A549 (cell line): ENCODE measurements at regions not wholly inside any gene's neighbourhood (a gene's known extent, or its start where the extent isn't known, plus 50 kb on each side); places are given as distances from the start of the nearest gene placed in this dataset.

Experiments
- ATAC-seq, 2 experiments: fragments of 200-7000 bp in 1 of 2; fragments of >200 bp in 1 of 2; cut with Nextera tagmentation in 1 of 2; cut with Tn5 transposase in 1 of 2; 3 replicates each; pipeline versions ENCODE4 v1.8.0 to v1.9.1; 2018 to 2020; ENCODE audit warnings: mild to moderate bottlenecking in 1 of 2, moderate library complexity in 1 of 2
- CTCF ChIA-PET: fragments of 300-600 bp; sonication (Branson Sonifier 250); formaldehyde crosslinking; extraction: SDS; loops from one replicate; lab custom pipeline; 2021; ENCODE audit warnings: antibody characterized with exemption, inconsistent platforms; lab: Yijun Ruan, JAX
- POLR2A ChIA-PET: fragments of 350-600 bp; formaldehyde crosslinking; extraction: SDS; loops from one replicate; lab custom pipeline; 2021; ENCODE audit warnings: antibody characterized with exemption, inconsistent platforms; lab: Yijun Ruan, JAX
- DNase-seq, 2 experiments: peaks; one replicate each; pipeline versions ENCODE4 v3.0.0 to v3.0.0-alpha.2; 2011 to 2016; ENCODE audit warnings: low read depth in 1 of 2, low spot score in 1 of 2
- FAIRE-seq: peaks from 2 replicates; lab custom pipeline; 2011; peaks lifted over from hg19 to GRCh38; lab: Jason Lieb, UNC
- H3K27ac ChIP-seq, 2 experiments: fragments of >200 bp; sonication (Bioruptor Twin); formaldehyde crosslinking; 3 replicates each; pipeline ENCODE4 v1.5.1; 2016 to 2017
- H3K4me1 ChIP-seq: fragments of >200 bp; sonication (Bioruptor Twin); formaldehyde crosslinking; 3 replicates; pipeline ENCODE4 v1.6.1; 2016
- H3K4me2 ChIP-seq: fragments of >200 bp; sonication (Bioruptor Twin); formaldehyde crosslinking; 3 replicates; pipeline ENCODE4 v1.6.1; 2016
- H3K4me3 ChIP-seq: fragments of >200 bp; sonication (Bioruptor Twin); formaldehyde crosslinking; 3 replicates; pipeline ENCODE4 v1.5.1; 2016
- H3K9me3 ChIP-seq: fragments of >200 bp; sonication (Bioruptor Twin); formaldehyde crosslinking; 3 replicates; pipeline ENCODE4 v1.6.1; 2016
- CBX2 ChIP-seq: fragments of 200-600 bp; sonication (generic); IDR thresholded peaks from 2 replicates; pipeline ENCODE4 v1.6.1; 2016; ENCODE audit warnings: low read depth, mild to moderate bottlenecking, borderline replicate concordance
- CEBPB ChIP-seq, 2 experiments: fragments of >200 bp in 1 of 2; sonication (Bioruptor Twin) in 1 of 2; formaldehyde crosslinking in 1 of 2; IDR thresholded peaks; 2 replicates each; pipeline ENCODE4 v1.6.1; 2012 to 2016
- CHD4 ChIP-seq: fragments of 200-600 bp; sonication (generic); IDR thresholded peaks from 2 replicates; pipeline ENCODE4 v1.6.1; 2016; ENCODE audit warnings: antibody characterized with exemption, mild to moderate bottlenecking, borderline replicate concordance
- EP300 ChIP-seq, 2 experiments: fragments of >200 bp; sonication (Bioruptor Twin); formaldehyde crosslinking; IDR thresholded peaks; 2 replicates in 1 of 2; 3 replicates in 1 of 2; pipeline ENCODE4 v1.6.1; 2016 to 2017
- ESRRA ChIP-seq: fragments of 150-350 bp; IDR thresholded peaks from 2 replicates; pipeline ENCODE4 v1.6.1; 2014; ENCODE audit warnings: mild to moderate bottlenecking, low read length, borderline replicate concordance
- FOXS1 ChIP-seq: fragments of 250-450 bp; sonication (Bioruptor Pico); IDR thresholded peaks from 2 replicates; pipeline ENCODE4 v1.5.0; 2020; ENCODE audit warnings: mild to moderate bottlenecking, moderate library complexity
- GATA3 ChIP-seq: IDR thresholded peaks from 2 replicates; pipeline ENCODE4 v1.6.1; 2012; ENCODE audit warnings: borderline replicate concordance
- HDAC2 ChIP-seq: fragments of 200-600 bp; sonication (generic); IDR thresholded peaks from 2 replicates; pipeline ENCODE4 v1.6.1; 2016
- HEYL ChIP-seq: fragments of 250-450 bp; sonication (Bioruptor Pico); IDR thresholded peaks from 2 replicates; pipeline ENCODE4 v1.8.0; 2021; ENCODE audit warnings: mild to moderate bottlenecking, moderate library complexity
- MAZ ChIP-seq: fragments of 150-350 bp; IDR thresholded peaks from 2 replicates; pipeline ENCODE4 v1.6.1; 2014; ENCODE audit warnings: antibody characterized with exemption, low read depth, low read length, borderline replicate concordance
- MYC ChIP-seq: IDR thresholded peaks from 2 replicates; pipeline ENCODE4 v1.6.1; 2012; ENCODE audit warnings: mild to moderate bottlenecking, inconsistent platforms, low read length, improper control_type of control experiment, borderline replicate concordance
- PBX3 ChIP-seq: IDR thresholded peaks from 2 replicates; pipeline ENCODE4 v1.6.1; 2012
- PHF8 ChIP-seq: fragments of 200-600 bp; sonication (generic); IDR thresholded peaks from 2 replicates; pipeline ENCODE4 v1.6.1; 2016; ENCODE audit warnings: low read depth, mild to moderate bottlenecking, antibody characterized with exemption, moderate library complexity, borderline replicate concordance
- POLR2AphosphoS2 ChIP-seq: conservative IDR thresholded peaks from 2 replicates; pipeline ENCODE4 v1.6.1; 2012; ENCODE audit warnings: low read length, improper control_type of control experiment, inconsistent platforms
- REST ChIP-seq: fragments of 200-600 bp; sonication (generic); IDR thresholded peaks from 2 replicates; pipeline ENCODE4 v1.6.1; 2016; ENCODE audit warnings: antibody characterized with exemption, mild to moderate bottlenecking, moderate library complexity
- RFX5 ChIP-seq: fragments of 450-650 bp; IDR thresholded peaks from 2 replicates; pipeline ENCODE4 v1.7.1; 2014; ENCODE audit warnings: antibody characterized with exemption, mild to moderate bottlenecking, moderate library complexity
- TFCP2L1 ChIP-seq: fragments of 250-450 bp; sonication (Bioruptor Pico); IDR thresholded peaks from 2 replicates; pipeline ENCODE4 v1.5.0; 2021; ENCODE audit warnings: mild to moderate bottlenecking
- WGBS: methylation state at CpG from one replicate; pipeline ENCODE4 v1.1.6; 2017; ENCODE audit errors: missing lambda C conversion rate; 5-methylcytosine and 5-hydroxymethylcytosine counted together
- TF ChIP-seq, protein P1 (sequence below): fragments of >200 bp; sonication (Bioruptor Twin); formaldehyde crosslinking; IDR thresholded peaks from 3 replicates; pipeline ENCODE4 v1.6.1; 2016
- TF ChIP-seq, protein P2 (sequence below): IDR thresholded peaks from 2 replicates; pipeline ENCODE4 v1.6.1; 2012
- TF ChIP-seq, protein P3 (sequence below): fragments of 250-450 bp; sonication (Bioruptor Pico); IDR thresholded peaks from 2 replicates; pipeline ENCODE4 v1.5.0; 2021; ENCODE audit warnings: mild to moderate bottlenecking, moderate library complexity, borderline replicate concordance
- TF ChIP-seq, protein P4 (sequence below): IDR thresholded peaks from 2 replicates; pipeline ENCODE4 v1.6.1; 2012; ENCODE audit warnings: low read depth, borderline replicate concordance

DNA sequence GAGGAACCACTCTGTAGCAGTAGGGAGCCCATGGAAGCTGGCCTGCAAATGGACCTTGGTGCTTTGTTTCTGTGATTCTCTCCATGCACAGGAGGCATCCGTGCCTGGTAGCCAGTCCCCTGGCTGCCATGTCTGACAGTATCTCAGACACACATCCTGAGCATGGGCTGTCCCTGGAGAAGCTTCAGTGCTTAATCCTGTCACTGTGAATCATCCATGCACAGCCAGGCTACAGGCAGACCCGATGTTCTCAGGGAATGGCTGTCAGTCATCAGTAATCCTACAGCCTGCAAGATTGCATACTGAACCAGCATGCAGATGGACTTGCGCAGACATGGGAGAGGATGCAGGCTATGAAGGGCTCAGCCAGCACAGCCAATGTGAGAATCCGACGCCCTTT lies 606.3 kb upstream of the PLXNA2 start (continued):
- TF ChIP-seq, protein P1, sequence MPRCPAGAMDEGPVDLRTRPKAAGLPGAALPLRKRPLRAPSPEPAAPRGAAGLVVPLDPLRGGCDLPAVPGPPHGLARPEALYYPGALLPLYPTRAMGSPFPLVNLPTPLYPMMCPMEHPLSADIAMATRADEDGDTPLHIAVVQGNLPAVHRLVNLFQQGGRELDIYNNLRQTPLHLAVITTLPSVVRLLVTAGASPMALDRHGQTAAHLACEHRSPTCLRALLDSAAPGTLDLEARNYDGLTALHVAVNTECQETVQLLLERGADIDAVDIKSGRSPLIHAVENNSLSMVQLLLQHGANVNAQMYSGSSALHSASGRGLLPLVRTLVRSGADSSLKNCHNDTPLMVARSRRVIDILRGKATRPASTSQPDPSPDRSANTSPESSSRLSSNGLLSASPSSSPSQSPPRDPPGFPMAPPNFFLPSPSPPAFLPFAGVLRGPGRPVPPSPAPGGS: no peak
- no peak for TF ChIP-seq FOXS1 (CRISPR knock-in tag)
- no peak for TF ChIP-seq PHF8
- TF ChIP-seq, protein P2, sequence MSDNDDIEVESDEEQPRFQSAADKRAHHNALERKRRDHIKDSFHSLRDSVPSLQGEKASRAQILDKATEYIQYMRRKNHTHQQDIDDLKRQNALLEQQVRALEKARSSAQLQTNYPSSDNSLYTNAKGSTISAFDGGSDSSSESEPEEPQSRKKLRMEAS: no peak

- H3K4me3 ChIP-seq: no peak overlapping the region
- no peak for ATAC-seq
- TF ChIP-seq POLR2AphosphoS2 (no peak), MYC (no peak), HDAC2 (no peak)
- H3K9me3 ChIP-seq: 0 out of 3 replicates have a peak, but pooled peaks cover 3% of the 10 kb centered on the region
- CTCF ChIA-PET: no interaction called here
- no peak for FAIRE-seq
- 10% methylated on average over 2 of the region's 2 CpGs for WGBS
- H3K4me1 ChIP-seq: no peaks in the 10 kb centered on the region
- H3K4me2 ChIP-seq: no peak overlapping the region
- no peak overlapping the region for H3K27ac ChIP-seq
- POLR2A ChIA-PET: no interaction called here
- no peak for DNase-seq
These were observed 607.2 kb upstream of the PLXNA2 start for GRCh38 chr1:208851366-208851765.

DNA sequence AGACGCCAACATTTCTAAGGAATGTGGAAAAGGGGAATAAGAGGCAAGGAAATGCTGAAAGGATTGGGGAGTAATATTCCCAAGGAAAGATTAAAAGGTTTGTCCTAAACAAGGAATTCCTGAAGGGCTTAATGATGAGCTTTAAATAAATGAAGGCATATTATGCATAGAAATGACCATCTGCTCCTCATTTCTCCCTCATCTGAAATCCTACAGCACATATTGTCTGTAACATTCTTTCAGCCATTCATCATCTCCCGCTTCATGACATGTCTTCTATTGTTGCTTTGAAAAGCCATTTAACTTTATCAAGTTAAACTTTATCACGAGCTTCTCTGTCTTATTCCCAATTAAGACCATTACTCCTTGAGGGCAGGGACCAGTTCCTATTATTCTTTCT lies 608.7 kb upstream of the PLXNA2 start:
- no peaks in the 10 kb centered on the region for H3K4me1 ChIP-seq
- no peak for DNase-seq
- POLR2A ChIA-PET: no interaction called here
- FAIRE-seq: no peak
- no peak for TF ChIP-seq HEYL
- TF ChIP-seq TFCP2L1 (CRISPR knock-in tag): no peak
- TF ChIP-seq, protein P3, sequence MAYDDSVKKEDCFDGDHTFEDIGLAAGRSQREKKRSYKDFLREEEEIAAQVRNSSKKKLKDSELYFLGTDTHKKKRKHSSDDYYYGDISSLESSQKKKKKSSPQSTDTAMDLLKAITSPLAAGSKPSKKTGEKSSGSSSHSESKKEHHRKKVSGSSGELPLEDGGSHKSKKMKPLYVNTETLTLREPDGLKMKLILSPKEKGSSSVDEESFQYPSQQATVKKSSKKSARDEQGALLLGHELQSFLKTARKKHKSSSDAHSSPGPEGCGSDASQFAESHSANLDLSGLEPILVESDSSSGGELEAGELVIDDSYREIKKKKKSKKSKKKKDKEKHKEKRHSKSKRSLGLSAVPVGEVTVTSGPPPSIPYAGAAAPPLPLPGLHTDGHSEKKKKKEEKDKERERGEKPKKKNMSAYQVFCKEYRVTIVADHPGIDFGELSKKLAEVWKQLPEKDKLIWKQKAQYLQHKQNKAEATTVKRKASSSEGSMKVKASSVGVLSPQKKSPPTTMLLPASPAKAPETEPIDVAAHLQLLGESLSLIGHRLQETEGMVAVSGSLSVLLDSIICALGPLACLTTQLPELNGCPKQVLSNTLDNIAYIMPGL (CRISPR knock-in tag): no peak
- no peak for TF ChIP-seq CBX2
- no peak for TF ChIP-seq POLR2AphosphoS2
- TF ChIP-seq EP300 (IDR thresholded peaks at IDR 0.05): no peak
- TF ChIP-seq RFX5: no peak
- no peak for TF ChIP-seq CHD4
- TF ChIP-seq GATA3: no peak
- TF ChIP-seq REST: no peak
- TF ChIP-seq CEBPB (IDR thresholded peaks at IDR 0.05): no peak
- no peak for TF ChIP-seq PBX3
- TF ChIP-seq ESRRA: no peak
- TF ChIP-seq, protein P2: no peak
- TF ChIP-seq, protein P4, sequence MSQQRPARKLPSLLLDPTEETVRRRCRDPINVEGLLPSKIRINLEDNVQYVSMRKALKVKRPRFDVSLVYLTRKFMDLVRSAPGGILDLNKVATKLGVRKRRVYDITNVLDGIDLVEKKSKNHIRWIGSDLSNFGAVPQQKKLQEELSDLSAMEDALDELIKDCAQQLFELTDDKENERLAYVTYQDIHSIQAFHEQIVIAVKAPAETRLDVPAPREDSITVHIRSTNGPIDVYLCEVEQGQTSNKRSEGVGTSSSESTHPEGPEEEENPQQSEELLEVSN: no peak
- no peak for TF ChIP-seq MAZ
- TF ChIP-seq HDAC2: no peak
- TF ChIP-seq, protein P1: no peak
- TF ChIP-seq, all 56 proteins: peak for 0
- no peak overlapping the region for H3K4me3 ChIP-seq
- 34% methylated on average over 3 of the region's 3 CpGs for WGBS
- CTCF ChIA-PET: interaction anchor here (0.9 kb wide), 1 partner anchor 13 kb away, joined by 4 read pairs; no protein-coding TSS in a partner anchor
- no peak overlapping the region for H3K27ac ChIP-seq
- ATAC-seq: no peak
- no peaks in the 10 kb centered on the region for H3K9me3 ChIP-seq
- H3K4me2 ChIP-seq: no peak overlapping the region
